Gastrocnemius medialis (tissue), 4 donors: ENCODE measurements at regions not wholly inside any gene's neighbourhood (a gene's known extent, or its start where the extent isn't known, plus 50 kb on each side); places are given as distances from the start of the nearest gene placed in this dataset.

Experiments used
- ATAC-seq, 2 donors: fragments of 150-250 bp; one replicate each; pipeline ENCODE4 v1.9.1; 2016
- DNase-seq, 2 donors: peaks; one replicate each; pipeline ENCODE4 v3.0.0-alpha.2; 2019
- H3K27ac ChIP-seq, 4 donors: fragments of 200-600 bp; sonication (generic); 1 replicate in 1 of 4; 2 replicates in 3 of 4; pipeline ENCODE4 v1.5.1; 2016 to 2018; ENCODE audit warnings: mild to moderate bottlenecking in 2 of 4, moderate library complexity in 1 of 4
- H3K27me3 ChIP-seq, 3 donors: fragments of 200-600 bp; sonication (generic) in 2 of 3; 1 replicate in 1 of 3; 2 replicates in 2 of 3; pipeline versions ENCODE4 v1.5.1 to v1.6.0; 2016 to 2019; ENCODE audit warnings: mild to moderate bottlenecking in 1 of 3, moderate library complexity in 1 of 3
- H3K36me3 ChIP-seq, 2 donors: fragments of 200-600 bp; sonication (generic) in 1 of 2; one replicate each; pipeline ENCODE4 v1.5.1; 2017 to 2018
- H3K4me1 ChIP-seq, 2 donors: fragments of 200-600 bp; sonication (generic) in 1 of 2; one replicate each; pipeline ENCODE4 v1.5.1; 2016 to 2017; ENCODE audit warnings: mild to moderate bottlenecking in 2 of 2
- H3K4me3 ChIP-seq, 4 donors: fragments of 200-600 bp; sonication (generic) in 3 of 4; 1 replicate in 1 of 4; 2 replicates in 3 of 4; pipeline ENCODE4 v1.5.1; 2016 to 2019; ENCODE audit warnings: mild to moderate bottlenecking in 2 of 4
- H3K9me3 ChIP-seq, 3 donors: fragments of 200-600 bp; sonication (generic) in 2 of 3; 1 replicate in 1 of 3; 2 replicates in 2 of 3; pipeline ENCODE4 v1.5.1; 2016 to 2019
- CTCF ChIP-seq, 5 experiments: fragments of 450-650 bp in 3 of 5; fragments of 200-600 bp in 2 of 5; sonication (generic) in 2 of 5; IDR thresholded peaks in 4 of 5; conservative IDR thresholded peaks in 1 of 5; 1 replicate in 4 of 5; 2 replicates in 1 of 5; pipeline ENCODE4 v1.5.1; 2016 to 2019; ENCODE audit warnings: antibody characterized with exemption in 5 of 5, mild to moderate bottlenecking in 3 of 5, moderate library complexity in 3 of 5
- POLR2A ChIP-seq, 2 donors: fragments of 450-650 bp; IDR thresholded peaks; one replicate each; pipeline ENCODE4 v1.6.1; 2017; ENCODE audit warnings: antibody characterized with exemption in 2 of 2, mild to moderate bottlenecking in 2 of 2, moderate library complexity in 2 of 2
- in situ Hi-C, 4 donors: fragments of 200-750 bp; cut with MboI; loops; one replicate each; pipeline versions ENCODE4 v1.15.0 to v1.8.0; 2017; ENCODE audit warnings: low sequenced_read_pairs in 4 of 4
- intact Hi-C: fragments of 100-400 bp; cut with DNase I; formaldehyde crosslinking; loops from one replicate; pipeline ENCODE4 v1.15.1; 2023; ENCODE audit warnings: low total_unique reads

DNA sequence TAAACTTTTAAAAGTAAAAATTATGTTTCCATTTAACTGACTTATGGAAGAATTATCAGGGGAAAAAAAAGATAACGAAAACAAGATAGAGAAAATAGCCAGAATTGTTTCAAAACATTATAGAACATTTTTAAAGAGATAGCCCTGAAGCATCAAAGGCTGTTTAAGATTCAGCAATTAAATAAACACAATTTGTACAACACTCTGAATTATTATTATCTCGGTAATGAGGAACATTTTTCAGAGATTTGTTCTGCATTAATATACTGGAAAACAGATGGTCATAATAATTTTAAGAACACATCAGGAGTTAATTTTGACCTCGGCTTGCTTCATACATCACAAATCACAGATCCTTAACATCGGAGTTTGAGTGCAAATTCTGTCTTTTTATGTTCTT is 643.8 kb downstream of the SORCS1 start:
- ATAC-seq, result no peak
- in situ Hi-C loops, result no loop called here

DNA sequence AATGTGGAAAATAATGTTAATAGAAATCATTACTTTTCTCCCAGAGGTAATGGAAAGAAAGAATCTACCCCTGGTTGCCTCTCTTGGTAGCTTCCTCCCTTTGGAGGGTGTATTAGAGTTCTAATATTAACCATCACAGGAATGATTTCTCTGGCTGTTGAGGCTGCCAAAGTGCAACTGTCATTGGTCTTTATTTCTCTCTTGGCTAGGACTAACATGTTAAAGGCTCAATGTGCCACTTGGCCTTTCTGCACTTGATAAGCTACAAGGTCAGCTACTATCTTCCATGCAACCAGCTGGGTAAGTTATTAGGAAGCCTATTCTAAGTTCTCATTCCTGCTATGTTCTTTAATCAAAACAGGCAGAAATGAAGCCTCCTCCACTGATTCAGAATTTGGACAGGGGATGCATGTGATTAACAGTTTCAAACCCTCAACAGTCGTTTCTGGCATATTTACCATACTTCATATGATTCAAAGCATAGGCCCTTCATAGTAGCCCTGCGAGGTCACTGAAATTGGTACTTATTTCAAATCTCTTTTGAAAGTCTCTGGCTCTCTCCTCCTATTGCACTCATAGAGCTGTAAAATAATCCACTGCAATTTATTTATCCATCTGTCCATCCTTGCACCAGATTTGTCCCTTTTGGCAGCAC is 645.0 kb downstream of the SORCS1 start:
- ATAC-seq (no peak), DNase-seq (no peak)
- TF ChIP-seq CTCF (IDR thresholded peaks at IDR 0.05 in 4 of 5, conservative IDR thresholded peaks at IDR 0.05 in 1 of 5) (no peak), POLR2A (IDR thresholded peaks at IDR 0.05) (no peak)
- Histone ChIP-seq H3K9me3 (no peaks in the 10 kb centered on the region), H3K27me3 (no peaks in the 10 kb centered on the region), H3K27ac (no peak overlapping the region), H3K36me3 (no peaks in the 10 kb centered on the region), H3K4me1 (no peaks in the 10 kb centered on the region), H3K4me3 (no peak overlapping the region)
- in situ Hi-C loops, result no loop called here
- intact Hi-C loops, result no loop called here

More for the DNA sequence above, 643.8 kb downstream of the SORCS1 start:
- Histone ChIP-seq H3K36me3 (no peaks in the 10 kb centered on the region), H3K4me3 (no peak overlapping the region), H3K9me3 (no peaks in the 10 kb centered on the region), H3K27ac (no peak overlapping the region), H3K27me3 (no peaks in the 10 kb centered on the region), H3K4me1 (no peaks in the 10 kb centered on the region)
- DNase-seq, result no peak
- intact Hi-C loops, result no loop called here
- TF ChIP-seq POLR2A (IDR thresholded peaks at IDR 0.05) (no peak), CTCF (IDR thresholded peaks at IDR 0.05 in 4 of 5, conservative IDR thresholded peaks at IDR 0.05 in 1 of 5) (no peak)

DNA sequence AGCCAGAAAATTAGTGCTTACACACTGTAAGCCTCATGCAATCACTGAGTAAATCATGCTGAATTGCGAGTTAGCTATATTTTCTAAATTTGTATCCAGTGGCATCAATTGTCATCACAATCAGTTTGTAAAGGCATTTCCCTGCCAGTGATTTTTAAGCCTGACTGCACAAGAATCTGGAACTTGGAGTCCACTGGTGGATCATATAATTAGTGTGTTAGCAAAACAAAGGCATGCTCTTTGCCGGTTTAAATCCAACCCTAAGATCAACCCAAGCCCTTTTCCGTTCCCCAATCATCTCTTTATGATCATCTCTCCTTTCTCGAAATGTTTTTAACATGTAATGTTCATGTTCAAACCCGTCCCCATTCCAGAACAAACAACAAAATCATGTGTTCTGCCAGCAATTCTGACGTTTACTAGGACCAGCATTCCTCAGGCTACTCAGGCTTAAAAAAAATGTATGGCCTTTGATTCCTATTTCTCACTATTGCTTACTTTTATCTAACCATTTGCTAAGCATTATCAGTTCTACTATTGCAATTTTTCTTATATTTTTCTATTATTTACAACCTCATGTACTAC is 649.2 kb downstream of the SORCS1 start:
- no peaks in the 10 kb centered on the region for H3K4me1 ChIP-seq
- H3K36me3 ChIP-seq, result no peaks in the 10 kb centered on the region
- TF ChIP-seq CTCF (IDR thresholded peaks at IDR 0.05 in 4 of 5, conservative IDR thresholded peaks at IDR 0.05 in 1 of 5), result no peak
- no peak for TF ChIP-seq POLR2A (IDR thresholded peaks at IDR 0.05)
- H3K9me3 ChIP-seq, result no peaks in the 10 kb centered on the region
- DNase-seq, result no peak
- intact Hi-C loops (no loop called here), in situ Hi-C loops (no loop called here)
- H3K4me3 ChIP-seq, result no peak overlapping the region
- ATAC-seq, result no peak
- H3K27ac ChIP-seq, result no peak overlapping the region
- H3K27me3 ChIP-seq, result no peaks in the 10 kb centered on the region

GRCh38 chr10:106513352-106513771 is 651.1 kb downstream of the SORCS1 start:
- H3K4me1 ChIP-seq, result no peaks in the 10 kb centered on the region
- TF ChIP-seq POLR2A (IDR thresholded peaks at IDR 0.05), result no peak
- TF ChIP-seq CTCF (IDR thresholded peaks at IDR 0.05 in 4 of 5, conservative IDR thresholded peaks at IDR 0.05 in 1 of 5), result no peak
- H3K36me3 ChIP-seq, result no peaks in the 10 kb centered on the region
- no peaks in the 10 kb centered on the region for H3K27me3 ChIP-seq
- no peak overlapping the region for H3K4me3 ChIP-seq
- in situ Hi-C loops (no loop called here), intact Hi-C loops (no loop called here)
- ATAC-seq, result no peak
- H3K9me3 ChIP-seq, result no peaks in the 10 kb centered on the region
- no peak for DNase-seq
- no peak overlapping the region for H3K27ac ChIP-seq
